Stimulated activated CD8-positive, alpha-beta memory T cell treated with anti-CD3 and anti-CD28 coated beads, Interleukin-12 subunit alpha, Interleukin-12 subunit beta, amount 100 ng/mL, for 1 hour (primary cell): ENCODE measurements at regions not wholly inside any gene's neighbourhood (a gene's known extent, or its start where the extent isn't known, plus 50 kb on each side); places are given as distances from the start of the nearest gene placed in this dataset.

Experiments
- DNase-seq: peaks from one replicate; pipeline ENCODE4 v3.0.0-alpha.2; 2020; ENCODE audit warnings: low read depth

DNA sequence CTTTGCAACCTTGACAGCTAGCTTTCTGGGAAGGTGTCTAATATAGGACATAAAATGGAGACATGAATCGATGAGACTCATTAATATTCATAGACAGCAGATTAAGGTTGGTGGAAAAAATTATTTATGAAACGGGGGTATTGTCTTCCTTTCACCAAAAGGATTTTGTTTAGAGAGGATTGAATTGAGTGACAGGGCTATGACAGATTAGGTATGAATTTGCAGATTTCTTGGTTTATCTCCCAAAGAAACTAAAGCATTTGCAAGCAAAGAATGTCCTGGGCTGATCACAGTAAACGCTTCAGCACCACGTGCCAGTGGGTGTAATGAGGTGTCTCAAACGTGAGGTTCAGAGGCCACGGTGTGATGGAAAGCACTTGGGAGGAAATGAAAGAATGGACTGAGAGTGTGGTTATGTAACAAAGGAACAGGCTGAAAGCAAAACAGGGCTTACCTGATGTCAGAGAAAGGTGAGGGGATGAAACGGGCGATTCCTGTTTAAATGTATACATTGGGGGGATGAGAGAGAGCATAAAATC lies 329.2 kb upstream of the NPVF start:
- no peak for DNase-seq

DNA sequence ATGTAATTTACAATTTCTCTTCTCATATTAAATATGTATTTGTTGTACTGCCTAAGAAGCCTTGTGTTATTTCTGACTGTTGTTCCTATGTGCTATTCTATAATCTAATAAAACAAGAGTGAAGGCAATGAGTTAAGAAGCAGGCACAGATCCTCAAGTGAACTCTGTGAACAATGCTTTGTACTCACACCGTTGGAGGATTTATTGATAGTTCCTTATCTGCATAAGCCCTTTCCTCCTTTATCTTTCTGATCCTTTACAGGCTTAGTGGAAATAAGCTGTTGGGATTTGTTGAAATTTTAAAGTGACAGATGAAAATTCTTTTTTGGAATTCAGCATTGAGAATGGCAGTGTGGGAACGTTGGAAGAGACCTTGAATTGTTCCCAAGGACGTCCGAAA lies 329.6 kb upstream of the NPVF start:
- DNase-seq = no peak

DNA sequence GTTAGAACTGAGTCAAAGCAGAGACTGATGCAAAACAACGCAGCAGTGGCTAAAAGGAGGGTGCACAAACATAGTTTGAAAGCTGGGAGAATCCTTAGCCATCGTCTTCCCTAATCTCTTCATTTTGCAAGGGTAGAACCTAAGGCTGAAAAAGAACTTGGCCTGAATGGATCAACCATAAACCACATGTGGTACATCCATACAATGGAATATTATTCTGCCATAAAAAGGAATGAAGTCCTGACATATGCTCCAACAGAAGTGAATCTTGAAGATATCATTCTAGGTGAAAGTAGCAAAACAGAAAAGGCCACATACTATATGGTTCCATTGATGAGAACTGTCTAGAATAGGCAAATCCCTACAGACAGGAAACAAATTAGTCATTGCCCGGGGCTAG lies 330.3 kb upstream of the NPVF start:
- no peak for DNase-seq

DNA sequence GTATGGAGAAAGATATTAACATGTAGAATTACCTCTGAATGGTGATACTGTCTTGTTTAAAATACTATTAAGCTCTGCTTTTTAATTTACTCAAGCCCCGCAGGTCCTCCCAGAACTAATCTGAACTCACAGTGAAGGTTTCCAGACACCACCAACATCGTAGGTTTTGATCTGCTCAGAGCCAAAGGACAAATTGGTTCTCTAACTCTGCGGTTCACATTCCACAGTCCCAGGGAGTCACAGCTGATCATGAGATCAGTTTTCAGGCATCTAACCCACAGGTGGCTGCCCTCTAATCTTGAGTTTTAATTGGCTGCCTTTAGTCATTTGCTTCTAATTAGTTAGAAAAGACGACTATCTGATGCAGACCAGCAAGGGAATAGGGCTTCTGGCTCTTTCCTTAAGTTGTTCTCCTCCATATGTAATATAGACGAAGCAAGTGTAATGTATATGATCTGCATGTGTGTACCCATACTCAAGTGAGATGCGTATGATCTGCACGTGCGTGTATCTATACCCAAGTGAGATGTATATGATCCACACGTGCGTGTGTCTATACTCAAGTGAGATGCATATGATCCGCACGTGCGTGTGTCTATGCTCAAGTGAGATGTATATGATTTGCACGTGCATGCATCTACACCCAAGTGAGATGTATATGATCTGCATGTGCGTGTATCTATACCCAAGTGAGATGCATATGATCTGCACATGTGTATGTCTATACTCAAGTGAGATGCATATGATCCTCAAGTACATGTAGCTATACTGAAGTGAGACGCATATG lies 331.5 kb upstream of the NPVF start:
- no peak for DNase-seq

DNA sequence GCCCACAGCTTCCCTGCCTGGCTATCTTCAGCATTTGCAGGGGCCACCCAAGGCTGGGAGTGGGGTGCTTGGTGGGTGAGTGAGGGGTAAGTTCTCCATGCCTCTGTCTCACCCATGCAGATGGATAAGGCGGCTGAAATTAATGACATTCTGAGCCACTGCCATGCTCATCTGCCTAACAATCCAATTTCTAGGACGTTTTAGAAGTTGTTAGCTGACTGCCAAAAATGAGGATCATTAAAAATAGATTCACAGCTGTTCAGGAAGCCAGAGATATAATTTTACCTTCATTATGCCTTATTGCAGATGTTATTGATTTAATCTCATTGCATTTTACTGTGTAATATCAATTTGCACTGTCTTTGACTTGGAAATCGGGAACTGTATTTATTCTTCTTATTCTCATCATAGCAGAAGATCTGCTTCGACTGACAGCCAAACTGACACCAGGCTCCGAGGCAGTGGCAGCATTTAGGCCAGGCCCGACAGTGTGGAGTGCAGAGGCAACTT lies 334.4 kb upstream of the NPVF start:
- DNase-seq = no peak

DNA sequence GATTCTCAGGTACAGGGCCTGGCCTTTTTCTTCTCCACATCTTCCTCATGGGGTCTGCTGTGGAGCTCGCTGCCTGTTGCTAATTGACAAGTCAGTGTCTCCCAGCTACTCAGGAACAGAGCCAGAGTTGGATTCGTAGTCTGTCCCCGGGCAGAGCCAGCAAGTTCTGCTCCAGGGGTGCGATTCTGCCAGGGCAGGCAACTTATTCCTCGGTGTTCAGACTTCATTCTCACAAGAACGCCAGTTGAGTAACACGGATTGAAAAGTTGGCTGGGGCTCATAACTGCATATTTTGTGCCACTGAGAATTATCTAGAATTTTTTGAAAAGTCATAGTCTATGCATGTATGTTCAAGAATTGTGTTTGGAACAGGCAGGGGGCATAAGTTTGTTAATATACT lies 336.7 kb upstream of the NPVF start:
- no peak for DNase-seq

DNA sequence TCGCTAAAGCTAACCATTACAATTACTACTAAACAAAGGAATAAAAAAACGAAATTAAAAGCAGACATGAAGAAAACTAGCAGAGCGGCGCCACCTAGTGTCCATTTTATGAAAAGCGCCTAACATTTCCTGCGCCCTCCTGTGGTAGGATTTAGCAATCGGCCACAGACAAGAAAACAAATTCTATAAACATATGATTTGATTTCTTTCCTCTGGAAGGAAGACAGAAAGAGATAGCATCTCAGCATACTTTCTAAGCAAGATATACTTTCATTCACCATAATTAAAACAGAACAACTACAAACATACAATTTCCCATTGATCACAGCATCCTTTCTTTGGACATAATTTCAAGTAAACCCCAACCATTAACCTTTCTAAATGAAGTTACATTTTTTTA lies 337.7 kb upstream of the NPVF start:
- DNase-seq = peak; percentile 44

DNA sequence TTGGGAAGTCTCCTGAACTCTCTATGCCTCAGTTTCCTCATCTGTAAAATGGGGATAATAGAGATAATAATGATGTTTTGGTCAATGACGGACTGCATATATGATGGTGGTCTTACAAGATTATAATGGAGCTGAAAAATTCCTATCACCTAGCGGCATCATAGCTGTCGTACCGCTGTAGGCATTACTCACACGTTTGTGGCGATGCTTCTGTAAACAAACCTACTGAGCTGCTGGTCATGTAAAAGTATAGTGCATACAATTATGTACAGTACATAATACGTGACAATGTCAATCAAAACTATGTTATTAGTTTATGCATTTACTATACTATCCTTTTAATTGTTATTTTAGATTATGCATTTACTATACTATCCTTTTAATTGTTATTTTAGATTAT lies 339.1 kb upstream of the NPVF start:
- no peak for DNase-seq

DNA sequence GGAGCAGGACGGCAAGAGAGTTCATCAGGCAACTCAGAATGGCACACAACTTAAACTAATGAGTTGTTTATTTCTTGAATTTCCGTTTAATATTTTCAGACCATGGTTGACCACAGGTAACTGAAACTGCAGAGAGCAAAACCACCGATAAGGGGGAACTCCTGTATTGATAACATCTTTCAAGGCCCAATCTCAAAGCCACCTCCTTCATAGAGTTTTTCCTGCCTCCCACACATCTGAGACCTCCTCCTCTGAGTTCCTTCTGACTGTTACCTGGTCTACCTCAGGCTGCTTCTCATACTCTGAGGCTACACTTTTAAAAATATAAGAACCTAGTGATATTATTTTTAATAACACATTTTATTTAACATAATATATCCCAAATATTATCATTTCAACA lies 341.5 kb upstream of the NPVF start:
- DNase-seq = no peak

DNA sequence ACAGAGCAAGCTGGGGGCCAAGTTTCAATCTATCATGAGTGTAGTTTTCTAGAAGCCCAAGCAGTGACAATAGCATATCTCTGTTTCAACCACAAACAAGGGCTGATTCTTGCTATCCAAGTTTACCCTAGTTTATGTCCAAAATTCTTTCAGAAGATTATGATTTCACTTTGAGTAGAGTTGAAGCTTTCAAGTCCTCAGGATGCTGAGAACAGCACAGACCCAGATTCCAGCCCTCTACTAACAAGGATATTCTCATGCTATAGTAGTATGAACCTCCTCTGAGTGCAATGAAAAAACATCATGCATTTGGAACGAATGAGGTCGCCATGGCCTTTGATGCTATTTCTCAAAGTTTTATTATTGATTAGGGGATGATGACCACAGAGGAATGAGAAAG lies 344.1 kb upstream of the NPVF start:
- no peak for DNase-seq

DNA sequence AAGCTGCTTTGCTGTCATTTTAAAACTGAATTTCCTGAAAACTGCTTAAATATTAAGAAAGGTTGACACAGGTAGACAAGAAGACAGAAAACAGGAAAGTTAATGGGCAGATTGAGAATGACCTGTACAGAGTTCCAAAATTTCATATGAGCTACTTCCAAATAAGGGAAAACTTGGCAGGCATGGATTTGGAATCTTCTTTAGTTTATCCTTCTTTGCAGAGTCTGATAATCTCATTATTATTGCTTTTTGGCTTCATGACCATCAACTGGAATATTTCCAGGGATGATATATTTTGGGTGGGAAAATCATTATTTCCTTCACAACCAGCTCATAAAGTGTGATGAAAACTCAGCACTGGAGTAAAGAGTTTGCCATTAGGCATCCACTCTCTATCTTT lies 346.5 kb upstream of the NPVF start:
- no peak for DNase-seq

DNA sequence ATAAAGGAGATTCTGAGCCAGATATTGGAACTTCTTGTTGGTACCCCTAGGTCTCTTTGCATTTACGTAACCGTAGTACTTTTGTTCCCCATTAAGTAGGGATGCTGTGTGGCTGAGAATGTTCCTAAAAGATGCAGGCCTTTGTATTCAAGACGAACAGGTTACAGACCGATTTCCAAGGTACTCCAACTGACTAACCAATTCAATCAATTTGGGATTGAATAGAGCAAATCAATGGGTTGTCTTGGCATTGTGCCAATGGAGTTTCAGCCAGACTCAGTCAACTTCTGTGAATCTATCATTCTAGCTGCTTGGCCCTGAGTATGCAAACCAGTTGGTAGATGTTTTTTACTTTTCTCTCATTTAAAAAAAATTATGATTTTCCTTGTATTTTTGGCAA lies 347.3 kb upstream of the NPVF start:
- DNase-seq = no peak

DNA sequence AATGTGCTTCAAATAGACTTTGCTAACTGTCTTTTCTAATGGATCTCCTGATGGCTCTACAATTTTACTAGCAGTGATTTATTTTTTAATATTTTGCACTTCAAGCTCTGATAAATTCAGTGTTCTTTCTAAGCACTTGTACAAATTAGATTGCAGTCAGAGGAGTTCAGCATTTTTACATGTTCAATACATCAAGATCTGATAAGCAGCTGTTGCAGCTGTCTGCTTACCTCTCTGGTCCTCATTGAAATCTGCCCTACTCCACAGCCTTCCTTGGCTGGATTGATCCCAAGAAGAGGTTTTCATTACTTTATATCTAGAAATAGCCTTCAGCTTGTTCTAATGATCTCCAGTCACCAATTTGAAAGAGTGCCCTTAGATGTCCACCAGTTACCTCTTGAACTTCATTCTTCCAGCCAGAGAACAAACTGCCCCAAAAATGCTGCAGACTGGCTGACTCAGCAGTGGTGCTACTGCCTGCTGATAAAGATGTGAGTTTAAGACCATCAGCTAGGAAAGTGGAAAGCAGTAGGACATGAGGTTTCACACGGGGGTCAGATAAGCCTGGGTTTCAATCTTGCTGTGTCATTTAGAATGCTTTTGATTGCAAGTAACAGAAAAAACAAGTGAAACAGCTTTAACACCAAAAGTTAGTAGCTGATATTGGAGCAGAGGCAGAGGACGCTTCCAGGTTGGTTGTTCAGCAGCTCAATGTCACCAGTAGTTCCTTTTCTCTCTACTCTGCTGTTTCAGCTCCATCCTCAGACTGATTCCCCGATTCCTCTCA lies 350.9 kb upstream of the NPVF start:
- DNase-seq = no peak

DNA sequence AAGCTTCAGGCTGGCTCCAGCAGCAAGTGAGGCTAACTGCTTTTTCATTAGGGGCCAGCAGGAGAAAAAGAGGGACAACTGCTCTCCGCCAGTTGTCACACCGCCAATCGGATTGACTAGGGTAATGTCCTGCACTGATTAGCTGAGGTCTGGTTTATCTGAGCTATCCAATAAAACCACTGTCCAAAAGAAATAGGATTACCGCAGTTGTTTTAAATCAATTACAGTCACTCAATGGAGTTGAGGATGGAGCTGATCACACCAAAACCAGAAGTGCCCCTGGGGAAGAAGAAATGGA lies 351.4 kb upstream of the NPVF start:
- DNase-seq = no peak

DNA sequence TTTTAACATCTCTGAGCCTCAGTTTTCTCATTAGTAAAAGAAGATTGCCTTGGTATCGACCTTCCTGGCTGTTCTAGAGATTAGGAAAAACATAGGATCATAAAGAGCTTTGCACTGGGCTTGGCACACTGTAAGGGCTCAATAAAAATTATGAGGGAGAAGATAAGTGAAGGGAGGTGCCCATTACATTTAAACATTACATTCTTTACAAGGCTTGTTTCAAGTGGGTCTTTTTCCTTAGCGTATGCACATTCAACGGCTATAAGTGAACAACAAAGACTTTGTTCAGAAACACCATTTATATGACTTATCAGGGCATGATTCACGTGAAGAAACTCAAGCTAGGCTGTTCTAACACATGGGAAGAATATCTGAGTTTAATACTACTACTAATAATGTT lies 351.9 kb upstream of the NPVF start:
- DNase-seq = no peak

DNA sequence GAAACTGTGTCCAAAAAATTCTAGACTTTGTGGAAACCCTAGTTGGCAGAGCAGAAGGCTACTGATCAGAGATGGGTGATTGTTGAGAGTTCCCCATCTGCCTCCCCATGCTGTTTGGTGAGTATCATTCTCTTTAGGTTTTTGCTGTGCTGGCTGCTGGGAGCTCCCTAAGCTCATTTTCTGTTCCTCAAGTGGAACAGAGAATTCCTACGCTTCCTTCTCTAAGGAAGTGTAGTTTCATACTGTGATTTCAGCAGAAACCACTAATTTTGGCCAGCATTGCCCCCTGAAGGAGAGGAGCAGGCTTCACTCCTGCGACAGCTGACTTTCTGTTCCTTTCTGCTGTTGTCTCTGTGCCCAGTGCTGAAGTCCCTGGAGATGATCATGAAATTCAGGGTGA lies 355.3 kb upstream of the NPVF start:
- no peak for DNase-seq

DNA sequence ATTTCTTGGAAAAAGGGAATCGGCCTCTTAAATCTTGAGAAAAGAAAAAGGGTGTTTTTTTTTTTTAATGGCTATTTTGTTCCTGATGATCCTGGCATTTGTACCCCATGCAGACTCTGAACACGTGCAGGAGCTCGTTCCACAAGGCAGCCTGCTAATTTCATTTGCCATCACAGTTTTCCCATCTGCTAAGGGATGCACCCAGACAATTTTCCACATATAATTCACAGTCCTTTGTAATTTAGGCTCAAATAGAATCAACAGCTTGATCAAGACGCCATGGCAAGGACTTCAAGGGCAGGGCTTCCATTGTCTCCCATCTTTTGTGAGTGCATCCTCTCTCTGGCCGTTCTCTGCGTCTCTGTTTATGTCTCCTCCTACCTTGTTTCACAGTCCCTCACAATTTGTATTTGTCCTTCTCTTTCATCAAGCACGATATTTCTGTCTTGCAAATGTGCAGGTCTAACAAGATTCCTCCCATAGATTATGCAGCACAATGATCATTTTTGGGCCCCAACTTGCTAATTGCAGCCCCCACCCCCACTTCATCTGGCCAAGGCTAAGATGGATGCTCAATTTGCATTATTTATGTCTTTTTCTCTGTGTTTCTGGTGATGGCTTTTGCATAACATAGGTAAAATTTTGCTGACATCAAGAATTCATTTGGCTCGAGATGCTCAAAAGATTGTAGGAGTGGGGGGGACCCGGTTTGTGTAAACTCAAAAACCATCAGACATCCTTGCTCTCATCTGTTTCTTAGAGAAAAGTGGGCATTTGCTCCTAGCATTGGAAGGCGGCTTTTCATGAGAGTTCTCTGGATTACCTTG lies 356.0 kb upstream of the NPVF start:
- no peak for DNase-seq

DNA sequence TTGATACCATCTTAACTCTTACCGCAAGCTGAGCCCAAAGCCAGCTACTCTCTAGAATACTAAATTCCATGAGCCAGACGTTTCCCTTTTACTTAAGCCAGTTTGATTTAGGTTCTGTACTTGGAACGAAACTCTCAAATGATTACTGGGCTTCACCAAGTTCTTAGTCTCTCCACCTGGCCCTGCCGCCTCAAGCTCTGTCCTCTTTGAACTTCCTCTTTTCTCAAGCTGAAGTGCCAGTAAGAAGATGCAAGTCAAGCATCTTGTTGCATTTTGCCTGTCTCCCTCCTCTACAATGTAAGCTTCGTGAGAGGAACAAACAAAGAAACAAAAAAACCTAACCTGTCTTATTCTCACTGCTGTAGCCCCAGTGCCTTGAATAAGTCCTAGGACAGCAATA lies 358.2 kb upstream of the NPVF start:
- no peak for DNase-seq

DNA sequence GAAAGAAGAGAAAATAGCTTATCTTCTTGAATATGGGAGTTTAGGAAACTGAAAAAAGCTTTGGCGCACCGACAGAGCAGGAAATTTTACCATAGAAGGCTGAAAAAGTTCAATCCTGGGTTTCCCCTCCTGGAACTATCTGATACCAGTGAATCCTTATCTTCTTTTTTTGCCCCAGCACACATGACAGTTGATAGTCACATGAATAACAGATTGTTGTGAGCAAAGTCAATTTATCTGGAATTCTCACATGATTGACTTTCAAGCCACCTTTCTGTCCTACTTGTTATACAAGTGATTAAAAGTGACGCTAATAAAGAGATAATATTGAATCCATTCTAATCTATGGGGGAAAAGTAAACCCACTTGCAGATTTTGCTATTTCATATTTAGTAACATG lies 365.8 kb upstream of the NPVF start:
- no peak for DNase-seq

DNA sequence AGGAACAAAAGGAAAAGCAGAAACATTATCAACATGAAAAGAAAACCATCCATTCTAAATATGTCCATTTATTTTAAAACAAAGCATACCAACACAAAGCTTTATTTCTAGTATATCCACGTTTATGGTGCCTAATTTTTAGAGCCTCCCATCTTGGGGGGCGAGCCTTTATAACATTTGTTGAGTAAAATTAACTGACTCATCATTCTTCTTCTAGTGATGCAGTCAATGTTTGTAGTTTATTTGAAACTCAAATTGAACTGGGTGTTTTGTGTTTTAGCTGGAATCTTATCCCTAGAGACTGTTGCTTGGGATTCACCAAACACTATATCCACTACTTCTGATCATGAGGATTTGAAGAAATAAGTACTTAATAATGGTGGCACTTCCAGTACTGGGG lies 366.4 kb upstream of the NPVF start:
- DNase-seq = no peak

DNA sequence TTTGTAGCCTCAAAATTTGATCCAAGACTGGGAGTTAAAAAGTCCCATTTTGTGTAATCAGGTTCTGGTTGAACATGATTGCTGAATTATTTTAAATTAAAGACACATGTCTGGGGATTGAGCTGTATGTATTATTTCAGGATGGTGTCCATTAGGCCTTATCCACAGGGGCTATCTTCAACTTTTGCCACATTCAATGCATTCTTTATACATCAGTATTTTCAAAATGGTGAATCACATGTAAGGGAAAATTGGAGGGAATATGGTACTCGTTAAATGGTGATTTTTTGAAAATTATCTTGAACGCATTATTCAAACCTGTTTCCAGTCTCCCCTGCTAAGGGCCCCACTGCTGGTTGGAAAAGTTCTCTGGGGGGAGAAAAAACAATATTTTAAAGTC lies 367.7 kb upstream of the NPVF start:
- DNase-seq = no peak

DNA sequence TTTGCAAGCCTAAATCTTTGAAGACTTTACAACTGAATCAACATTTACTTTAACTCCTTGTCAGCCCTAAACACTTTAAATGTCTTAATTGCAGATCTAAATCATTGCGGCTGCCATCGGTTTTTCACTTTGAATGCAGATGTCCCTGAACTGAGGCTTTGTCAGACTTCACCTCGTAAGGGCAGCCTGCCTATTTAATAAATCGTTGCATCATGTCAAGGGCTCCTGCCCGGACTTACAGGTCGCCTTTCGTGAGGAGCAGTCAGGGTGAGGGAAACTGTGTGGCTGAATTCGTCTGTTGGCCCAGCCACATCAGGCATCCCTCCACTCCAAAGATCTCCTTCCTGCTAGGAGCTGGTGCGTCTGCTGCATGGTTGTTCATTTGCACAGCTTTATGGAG lies 368.2 kb upstream of the NPVF start:
- no peak for DNase-seq

DNA sequence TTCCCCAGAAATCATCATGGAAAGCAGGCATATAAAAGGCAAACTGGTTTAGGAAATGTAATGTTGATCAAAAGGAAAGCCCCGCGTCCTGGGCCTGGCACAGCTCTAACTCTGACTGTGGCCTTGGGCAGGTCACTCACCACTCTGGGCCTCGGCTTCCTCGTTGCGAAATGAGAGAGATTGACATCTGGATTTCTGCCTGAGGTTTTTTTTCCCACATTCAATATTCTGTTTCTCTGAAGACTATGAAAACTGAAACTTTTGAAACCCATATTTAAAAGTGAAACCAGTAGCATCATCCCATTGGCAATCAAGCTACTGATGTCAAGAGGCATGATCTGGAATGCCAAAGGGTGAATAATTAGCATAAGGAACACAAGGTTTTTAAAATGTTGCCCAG lies 369.7 kb upstream of the NPVF start:
- no peak for DNase-seq
